WTC11 (cell line): ENCODE measurements at regions not wholly inside any gene's neighbourhood (a gene's known extent, or its start where the extent isn't known, plus 50 kb on each side); places are given as distances from the start of the nearest gene placed in this dataset.

Experiments
- TF ChIP-seq, protein P1 (sequence below): sonication (generic); formaldehyde crosslinking; IDR thresholded peaks from 2 replicates; pipeline ENCODE4 v1.8.0; 2022; ENCODE audit warnings: mild to moderate bottlenecking, missing genetic modification reagents
- TF ChIP-seq, protein P2 (sequence below): fragments of 200-600 bp; IDR thresholded peaks from 2 replicates; pipeline ENCODE4 v1.8.0; 2022; ENCODE audit warnings: antibody characterized with exemption

DNA sequence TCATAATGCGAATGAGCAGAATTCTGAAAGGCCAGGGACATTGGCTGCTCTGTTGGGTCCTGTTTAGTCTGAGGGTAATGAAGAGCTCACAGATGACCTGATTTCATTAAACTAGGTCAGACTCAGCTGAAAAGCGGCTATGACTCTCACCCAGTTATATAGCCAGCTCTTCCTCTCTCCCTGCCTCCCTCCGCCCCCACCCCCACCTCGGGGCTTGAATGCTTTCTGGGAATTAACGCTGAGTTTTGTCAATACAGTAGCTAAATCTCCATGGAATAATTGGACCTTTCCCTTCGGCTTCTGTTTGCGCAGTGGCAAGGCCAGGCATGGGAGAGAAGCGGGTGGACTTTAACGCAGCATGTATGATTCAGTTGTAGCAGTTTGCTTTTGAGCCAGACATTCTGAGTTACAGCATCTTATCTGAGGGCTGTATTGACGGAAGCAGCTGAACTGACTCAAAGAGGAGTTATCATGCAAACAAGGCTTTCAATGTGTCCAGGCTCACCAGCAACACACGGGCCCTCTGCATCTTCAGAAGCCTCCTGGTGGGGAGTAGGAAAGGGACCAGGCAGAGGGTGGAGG, 110.6 kb downstream of the MYCN start:
- TF ChIP-seq, protein P1, sequence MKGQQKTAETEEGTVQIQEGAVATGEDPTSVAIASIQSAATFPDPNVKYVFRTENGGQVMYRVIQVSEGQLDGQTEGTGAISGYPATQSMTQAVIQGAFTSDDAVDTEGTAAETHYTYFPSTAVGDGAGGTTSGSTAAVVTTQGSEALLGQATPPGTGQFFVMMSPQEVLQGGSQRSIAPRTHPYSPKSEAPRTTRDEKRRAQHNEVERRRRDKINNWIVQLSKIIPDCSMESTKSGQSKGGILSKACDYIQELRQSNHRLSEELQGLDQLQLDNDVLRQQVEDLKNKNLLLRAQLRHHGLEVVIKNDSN (CRISPR knock-in tag): no peak
- TF ChIP-seq, protein P2, sequence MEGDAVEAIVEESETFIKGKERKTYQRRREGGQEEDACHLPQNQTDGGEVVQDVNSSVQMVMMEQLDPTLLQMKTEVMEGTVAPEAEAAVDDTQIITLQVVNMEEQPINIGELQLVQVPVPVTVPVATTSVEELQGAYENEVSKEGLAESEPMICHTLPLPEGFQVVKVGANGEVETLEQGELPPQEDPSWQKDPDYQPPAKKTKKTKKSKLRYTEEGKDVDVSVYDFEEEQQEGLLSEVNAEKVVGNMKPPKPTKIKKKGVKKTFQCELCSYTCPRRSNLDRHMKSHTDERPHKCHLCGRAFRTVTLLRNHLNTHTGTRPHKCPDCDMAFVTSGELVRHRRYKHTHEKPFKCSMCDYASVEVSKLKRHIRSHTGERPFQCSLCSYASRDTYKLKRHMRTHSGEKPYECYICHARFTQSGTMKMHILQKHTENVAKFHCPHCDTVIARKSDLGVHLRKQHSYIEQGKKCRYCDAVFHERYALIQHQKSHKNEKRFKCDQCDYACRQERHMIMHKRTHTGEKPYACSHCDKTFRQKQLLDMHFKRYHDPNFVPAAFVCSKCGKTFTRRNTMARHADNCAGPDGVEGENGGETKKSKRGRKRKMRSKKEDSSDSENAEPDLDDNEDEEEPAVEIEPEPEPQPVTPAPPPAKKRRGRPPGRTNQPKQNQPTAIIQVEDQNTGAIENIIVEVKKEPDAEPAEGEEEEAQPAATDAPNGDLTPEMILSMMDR: no peak
